GM12874 (cell line): ENCODE measurements at regions not wholly inside any gene's neighbourhood (a gene's known extent, or its start where the extent isn't known, plus 50 kb on each side); places are given as distances from the start of the nearest gene placed in this dataset.

ENCODE experiments used
- CTCF ChIP-seq: IDR thresholded peaks from 2 replicates; pipeline ENCODE4 v1.5.1; 2011; ENCODE audit warnings: low read depth, mild to moderate bottlenecking, control low read depth, low read length, moderate library complexity; ENCODE audit not compliant: insufficient read depth

GRCh38 chr13:91148098-91148497, 199.4 kb upstream of the MIR17HG start:
- no peak for TF ChIP-seq CTCF

- TF ChIP-seq CTCF = no peak
Measured at GRCh38 chr13:91151921-91152320, 195.6 kb upstream of the MIR17HG start.

GRCh38 chr13:91153372-91153771, 194.1 kb upstream of the MIR17HG start:
- TF ChIP-seq CTCF = no peak

GRCh38 chr13:91154558-91155353, 192.7 kb upstream of the MIR17HG start:
- TF ChIP-seq CTCF = no peak

- TF ChIP-seq CTCF = no peak
Measured at GRCh38 chr13:91155512-91156114, 191.9 kb upstream of the MIR17HG start.

GRCh38 chr13:91157273-91158016, 190.0 kb upstream of the MIR17HG start:
- TF ChIP-seq CTCF = no peak

GRCh38 chr13:91158017-91158395, 189.5 kb upstream of the MIR17HG start:
- TF ChIP-seq CTCF = no peak
